ENCODE measurements at regions not wholly inside any gene's neighbourhood (a gene's known extent, or its start where the extent isn't known, plus 50 kb on each side); places are given as distances from the start of the nearest gene placed in this dataset.

DNA sequence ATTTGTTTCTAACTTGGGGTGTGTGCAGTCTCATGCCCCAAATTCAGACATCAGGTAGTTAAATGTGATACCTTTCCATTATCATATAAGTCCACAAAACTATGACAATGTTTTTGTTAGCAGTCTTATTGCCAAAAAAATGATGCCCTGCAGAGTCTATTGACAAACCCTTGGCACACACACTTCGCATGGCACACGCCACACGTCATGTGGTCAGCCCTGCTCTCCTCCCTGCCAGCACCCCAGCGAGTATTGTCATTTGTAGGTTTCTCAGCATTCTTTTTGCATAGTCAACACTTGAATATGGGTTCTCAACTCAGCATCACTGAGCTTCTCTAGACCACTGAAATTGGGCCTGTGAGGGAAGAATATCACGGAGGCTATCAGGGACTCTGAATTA, 356.0 kb downstream of the INHBA start:
- intact Hi-C loops (cut with DNase I) = no loop called here
- no peak overlapping the region for H3K27ac ChIP-seq
- 84 to 88% methylated on average over 5 of the region's 5 CpGs for WGBS, 2 donors
- no peaks in the 10 kb centered on the region for H3K27me3 ChIP-seq
- no peaks in the 10 kb centered on the region for H3K36me3 ChIP-seq
- H3K4me1 ChIP-seq = no peaks in the 10 kb centered on the region
- H3K4me3 ChIP-seq = no peak overlapping the region
- TF ChIP-seq POLR2A (IDR thresholded peaks at IDR 0.05) (no peak), CTCF (IDR thresholded peaks at IDR 0.05) (no peak)
- H3K9me3 ChIP-seq = no peaks in the 10 kb centered on the region
- no peak for DNase-seq

DNA sequence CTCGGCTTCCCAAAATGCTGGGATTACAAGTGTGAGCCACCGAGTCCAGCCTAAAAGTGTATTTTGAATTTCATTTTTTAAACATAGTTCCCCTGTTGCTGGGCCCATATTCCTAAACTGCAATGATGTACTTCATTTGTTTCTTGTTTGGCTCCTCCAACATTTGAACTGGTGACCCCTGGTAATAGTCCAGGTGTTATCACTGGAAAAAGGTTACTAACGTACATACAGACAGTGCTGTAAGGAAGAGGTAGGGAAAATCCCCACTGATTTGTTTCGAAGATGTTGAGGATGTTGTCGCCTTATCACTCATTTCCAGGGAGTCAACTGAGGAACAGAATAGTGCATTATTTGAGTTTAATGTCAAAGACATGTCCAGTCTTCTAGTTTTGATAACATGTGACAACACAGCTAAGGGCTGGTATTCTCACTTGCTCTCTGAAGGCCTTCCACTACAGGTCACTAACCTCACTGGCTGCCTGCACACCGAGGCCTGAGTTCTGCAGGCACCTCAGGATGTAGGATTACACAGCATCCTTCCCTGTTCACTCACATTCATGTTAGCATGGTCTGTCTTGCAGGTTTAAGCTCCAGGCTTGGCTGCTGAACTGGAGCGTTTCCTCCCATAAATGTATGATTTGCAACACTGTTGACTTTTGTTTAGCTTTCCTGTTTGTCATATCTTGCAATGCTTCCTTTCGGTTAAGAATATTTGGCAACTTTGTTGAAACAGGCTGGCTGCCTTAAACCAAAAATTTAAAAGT, 362.8 kb downstream of the INHBA start:
- intact Hi-C loops (cut with DNase I) = no loop called here
- no peak for TF ChIP-seq POLR2A (IDR thresholded peaks at IDR 0.05)
- no peak for TF ChIP-seq CTCF (IDR thresholded peaks at IDR 0.05)
- no peaks in the 10 kb centered on the region for H3K9me3 ChIP-seq
- no peak overlapping the region for H3K27ac ChIP-seq
- H3K27me3 ChIP-seq = no peaks in the 10 kb centered on the region
- no peak for DNase-seq
- no peak overlapping the region for H3K4me3 ChIP-seq
- H3K4me1 ChIP-seq = no peaks in the 10 kb centered on the region
- no peaks in the 10 kb centered on the region for H3K36me3 ChIP-seq
- WGBS, 2 donors = 75 to 77% methylated on average over 8 of the region's 8 CpGs

GRCh38 chr7:41336981-41337380, 365.9 kb downstream of the INHBA start:
- no peak for DNase-seq
- H3K9me3 ChIP-seq = no peaks in the 10 kb centered on the region
- no peak overlapping the region for H3K4me3 ChIP-seq
- TF ChIP-seq CTCF (IDR thresholded peaks at IDR 0.05) = no peak
- no peak for TF ChIP-seq POLR2A (IDR thresholded peaks at IDR 0.05)
- intact Hi-C loops (cut with DNase I) = no loop called here
- no peak overlapping the region for H3K27ac ChIP-seq
- no peaks in the 10 kb centered on the region for H3K36me3 ChIP-seq
- no peaks in the 10 kb centered on the region for H3K4me1 ChIP-seq
- H3K27me3 ChIP-seq = no peaks in the 10 kb centered on the region
- WGBS, 2 donors = 66 to 67% methylated on average over 5 of the region's 5 CpGs

DNA sequence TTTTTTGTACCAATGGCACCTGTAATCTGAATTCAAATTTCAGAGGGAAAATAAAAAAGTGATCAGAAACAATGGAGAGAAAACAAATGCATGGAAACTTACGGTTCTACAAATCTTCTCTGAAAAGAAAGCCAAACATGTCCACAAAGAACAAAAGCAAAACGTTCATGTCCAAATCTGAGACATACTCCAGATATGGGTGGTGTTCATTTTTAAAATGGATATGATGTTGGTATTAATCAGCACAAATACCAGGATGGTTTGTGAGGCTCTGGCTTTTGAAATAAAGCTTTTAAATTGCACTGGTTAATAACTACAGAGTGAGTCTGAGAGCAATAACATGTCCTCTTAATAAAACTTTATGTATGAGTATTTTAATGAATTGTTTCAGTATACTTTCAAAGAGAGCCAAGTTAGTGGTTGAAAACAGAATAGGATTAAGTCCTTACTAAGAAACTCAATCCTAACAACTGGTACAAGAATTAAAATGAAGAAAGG, 366.4 kb downstream of the INHBA start:
- Histone ChIP-seq H3K4me3 (no peak overlapping the region), H3K27me3 (no peaks in the 10 kb centered on the region), H3K27ac (no peak overlapping the region), H3K4me1 (no peaks in the 10 kb centered on the region), H3K36me3 (no peaks in the 10 kb centered on the region), H3K9me3 (no peaks in the 10 kb centered on the region)
- intact Hi-C loops (cut with DNase I) = no loop called here
- TF ChIP-seq CTCF (IDR thresholded peaks at IDR 0.05) = no peak
- no peak for TF ChIP-seq POLR2A (IDR thresholded peaks at IDR 0.05)
- DNase-seq = no peak
- WGBS, 2 donors = 42 to 46% methylated on average over 2 of the region's 2 CpGs

GRCh38 chr7:41334071-41334862, 368.6 kb downstream of the INHBA start:
- no peak overlapping the region for H3K4me3 ChIP-seq
- H3K9me3 ChIP-seq = no peaks in the 10 kb centered on the region
- H3K27me3 ChIP-seq = no peaks in the 10 kb centered on the region
- TF ChIP-seq CTCF (IDR thresholded peaks at IDR 0.05) (no peak), POLR2A (IDR thresholded peaks at IDR 0.05) (no peak)
- intact Hi-C loops (cut with DNase I) = no loop called here
- no peaks in the 10 kb centered on the region for H3K36me3 ChIP-seq
- no peak overlapping the region for H3K27ac ChIP-seq
- no peaks in the 10 kb centered on the region for H3K4me1 ChIP-seq
- no peak for DNase-seq
- 68 to 99% methylated on average over 4 of the region's 4 CpGs for WGBS, 2 donors
